GM23338 (cell line): ENCODE measurements at regions not wholly inside any gene's neighbourhood (a gene's known extent, or its start where the extent isn't known, plus 50 kb on each side); places are given as distances from the start of the nearest gene placed in this dataset.

Source experiments
- ATAC-seq: fragments of 200-7000 bp; cut with Tn5 transposase; 3 replicates; pipeline ENCODE4 v1.9.1; 2020
- DNase-seq: peaks from one replicate; pipeline ENCODE4 v3.0.0-alpha.2; 2015; ENCODE audit warnings: low spot score
- H2AFZ ChIP-seq: fragments of 200-600 bp; sonication (generic); 2 replicates; pipeline ENCODE4 v1.8.0; 2016; ENCODE audit warnings: antibody characterized with exemption, mild to moderate bottlenecking, moderate library complexity
- H3F3A ChIP-seq: fragments of 200-600 bp; sonication (generic); replicated peaks from 2 replicates; pipeline ENCODE4 v1.8.0; 2017; ENCODE audit warnings: antibody characterized with exemption, mixed run types, low read depth
- H3K27ac ChIP-seq: fragments of 200-600 bp; sonication (generic); 2 replicates; pipeline ENCODE4 v1.6.1; 2016; ENCODE audit warnings: low read depth
- H3K27me3 ChIP-seq: fragments of 200-600 bp; sonication (generic); 2 replicates; pipeline ENCODE4 v1.8.0; 2016; ENCODE audit warnings: mild to moderate bottlenecking, mixed run types, moderate library complexity; ENCODE audit not compliant: insufficient read depth
- H3K36me3 ChIP-seq: fragments of 200-600 bp; sonication (generic); 2 replicates; pipeline ENCODE4 v1.8.0; 2016; ENCODE audit warnings: mild to moderate bottlenecking; ENCODE audit not compliant: insufficient read depth
- H3K4me1 ChIP-seq: fragments of 200-600 bp; sonication (generic); 2 replicates; pipeline ENCODE4 v1.8.0; 2016; ENCODE audit warnings: mild to moderate bottlenecking, moderate library complexity; ENCODE audit not compliant: insufficient read depth
- H3K4me2 ChIP-seq: fragments of 200-600 bp; sonication (generic); 2 replicates; pipeline ENCODE4 v1.7.1; 2017; ENCODE audit warnings: mixed run types
- H3K4me3 ChIP-seq: fragments of 200-600 bp; sonication (generic); 2 replicates; pipeline ENCODE4 v1.6.1; 2016; ENCODE audit warnings: mixed run types
- H3K79me2 ChIP-seq: fragments of 200-600 bp; sonication (generic); replicated peaks from 2 replicates; pipeline ENCODE4 v1.8.0; 2017; ENCODE audit warnings: mild to moderate bottlenecking; ENCODE audit not compliant: insufficient read depth
- H3K9me2 ChIP-seq: fragments of 200-600 bp; sonication (generic); 2 replicates; pipeline ENCODE4 v1.8.0; 2017; ENCODE audit not compliant: insufficient read depth
- H4K20me1 ChIP-seq: fragments of 200-600 bp; sonication (generic); replicated peaks from 2 replicates; pipeline ENCODE4 v1.8.0; 2017; ENCODE audit warnings: mild to moderate bottlenecking; ENCODE audit not compliant: insufficient read depth
- H3K27ac Mint-ChIP-seq: 2 replicates; pipeline ENCODE4 v1.8.0; 2020; ENCODE audit warnings: inconsistent platforms, mild to moderate bottlenecking, moderate library complexity, mixed read lengths
- H3K27me3 Mint-ChIP-seq: 3 replicates; pipeline ENCODE4 v1.8.0; 2022; ENCODE audit warnings: low read depth, mild to moderate bottlenecking, moderate library complexity, mixed read lengths, inconsistent platforms; ENCODE audit not compliant: insufficient read depth, poor library complexity
- H3K36me3 Mint-ChIP-seq: 3 replicates; pipeline ENCODE4 v1.8.0; 2021; ENCODE audit warnings: low read depth, mild to moderate bottlenecking, inconsistent platforms, moderate library complexity, mixed read lengths
- H3K4me1 Mint-ChIP-seq: 3 replicates; pipeline ENCODE4 v1.8.0; 2020; ENCODE audit warnings: mild to moderate bottlenecking, inconsistent platforms, mixed read lengths
- H3K4me3 Mint-ChIP-seq: 3 replicates; pipeline ENCODE4 v1.8.0; 2021; ENCODE audit warnings: moderate library complexity, mild to moderate bottlenecking, inconsistent platforms, mixed read lengths
- H3K9me3 Mint-ChIP-seq: 3 replicates; pipeline ENCODE4 v1.8.0; 2020; ENCODE audit warnings: moderate library complexity, mild to moderate bottlenecking, inconsistent platforms, mixed read lengths
- CREB1 ChIP-seq: fragments of 250-450 bp; sonication (Bioruptor Pico); IDR thresholded peaks from 2 replicates; pipeline ENCODE4 v1.5.0; 2020; ENCODE audit warnings: low read depth, mild to moderate bottlenecking, moderate library complexity
- ETS1 ChIP-seq: IDR thresholded peaks from 2 replicates; pipeline ENCODE4 v1.6.1; 2016; ENCODE audit warnings: antibody characterized with exemption
- EZH2 ChIP-seq: fragments of 200-600 bp; sonication (generic); IDR thresholded peaks from one replicate; pipeline ENCODE4 v1.8.0; 2017; ENCODE audit warnings: antibody characterized with exemption, mild to moderate bottlenecking, low read depth; ENCODE audit not compliant: unreplicated experiment
- EZH2phosphoT487 ChIP-seq: fragments of 200-600 bp; sonication (generic); IDR thresholded peaks from one replicate; pipeline ENCODE4 v1.8.1; 2018; ENCODE audit warnings: antibody characterized with exemption; ENCODE audit not compliant: unreplicated experiment
- JUNB ChIP-seq: IDR thresholded peaks from one replicate; pipeline ENCODE4 v1.6.1; 2016; ENCODE audit warnings: antibody characterized with exemption; ENCODE audit not compliant: unreplicated experiment
- NANOG ChIP-seq: IDR thresholded peaks from 2 replicates; pipeline ENCODE4 v1.6.1; 2016; ENCODE audit warnings: antibody characterized with exemption, borderline replicate concordance
- POLR2AphosphoS5 ChIP-seq: IDR thresholded peaks from 2 replicates; pipeline ENCODE4 v1.6.1; 2016; ENCODE audit warnings: antibody characterized with exemption, low read depth
- STAT1 ChIP-seq: IDR thresholded peaks from one replicate; pipeline ENCODE4 v1.6.1; 2016; ENCODE audit warnings: antibody characterized with exemption; ENCODE audit not compliant: unreplicated experiment
- ZNF114 ChIP-seq: fragments of 250-450 bp; sonication (Bioruptor Pico); IDR thresholded peaks from 2 replicates; pipeline ENCODE4 v1.5.0; 2020; ENCODE audit warnings: mild to moderate bottlenecking, moderate library complexity
- ZNF331 ChIP-seq: fragments of 250-450 bp; sonication (Bioruptor Pico); IDR thresholded peaks from 2 replicates; pipeline ENCODE4 v1.5.0; 2020; ENCODE audit warnings: low read depth, mild to moderate bottlenecking, moderate library complexity
- TF ChIP-seq, protein P1 (sequence below): IDR thresholded peaks from one replicate; pipeline ENCODE4 v1.6.1; 2018; ENCODE audit warnings: antibody characterized with exemption; ENCODE audit not compliant: unreplicated experiment
- TF ChIP-seq, protein P2 (sequence below), 2 experiments: fragments of 200-600 bp in 1 of 2; sonication (generic) in 1 of 2; conservative IDR thresholded peaks; 2 replicates each; pipeline versions ENCODE4 v1.5.1 to v1.6.1; 2016 to 2017; ENCODE audit warnings: antibody characterized with exemption in 2 of 2, low read depth in 2 of 2, mild to moderate bottlenecking in 2 of 2, moderate library complexity in 1 of 2

- no peaks in the 10 kb centered on the region for H3K9me3 Mint-ChIP-seq
- H3K4me3 ChIP-seq: no peak overlapping the region
- H3K27ac ChIP-seq: no peak overlapping the region
- peaks cover 5% of the 10 kb centered on the region for H3K4me1 Mint-ChIP-seq
- H4K20me1 ChIP-seq: no peaks in the 10 kb centered on the region
- no peaks in the 10 kb centered on the region for H3K79me2 ChIP-seq
- DNase-seq (no peak), ATAC-seq (no peak)
- H3K36me3 Mint-ChIP-seq: no peaks in the 10 kb centered on the region
- H3K4me2 ChIP-seq: no peak overlapping the region
- peaks cover 3% of the 10 kb centered on the region for H3K27me3 Mint-ChIP-seq
- H3K27ac Mint-ChIP-seq: no peak overlapping the region
- no peaks in the 10 kb centered on the region for H3K27me3 ChIP-seq
- H3K36me3 ChIP-seq: no peaks in the 10 kb centered on the region
- TF ChIP-seq JUNB (no peak), STAT1 (no peak), EZH2 (no peak), ETS1 (no peak), ZNF114 (no peak), NANOG (no peak), ZNF331 (CRISPR knock-in tag) (no peak), POLR2AphosphoS5 (no peak), EZH2phosphoT487 (no peak), CREB1 (CRISPR knock-in tag) (no peak)
- TF ChIP-seq, protein P1, sequence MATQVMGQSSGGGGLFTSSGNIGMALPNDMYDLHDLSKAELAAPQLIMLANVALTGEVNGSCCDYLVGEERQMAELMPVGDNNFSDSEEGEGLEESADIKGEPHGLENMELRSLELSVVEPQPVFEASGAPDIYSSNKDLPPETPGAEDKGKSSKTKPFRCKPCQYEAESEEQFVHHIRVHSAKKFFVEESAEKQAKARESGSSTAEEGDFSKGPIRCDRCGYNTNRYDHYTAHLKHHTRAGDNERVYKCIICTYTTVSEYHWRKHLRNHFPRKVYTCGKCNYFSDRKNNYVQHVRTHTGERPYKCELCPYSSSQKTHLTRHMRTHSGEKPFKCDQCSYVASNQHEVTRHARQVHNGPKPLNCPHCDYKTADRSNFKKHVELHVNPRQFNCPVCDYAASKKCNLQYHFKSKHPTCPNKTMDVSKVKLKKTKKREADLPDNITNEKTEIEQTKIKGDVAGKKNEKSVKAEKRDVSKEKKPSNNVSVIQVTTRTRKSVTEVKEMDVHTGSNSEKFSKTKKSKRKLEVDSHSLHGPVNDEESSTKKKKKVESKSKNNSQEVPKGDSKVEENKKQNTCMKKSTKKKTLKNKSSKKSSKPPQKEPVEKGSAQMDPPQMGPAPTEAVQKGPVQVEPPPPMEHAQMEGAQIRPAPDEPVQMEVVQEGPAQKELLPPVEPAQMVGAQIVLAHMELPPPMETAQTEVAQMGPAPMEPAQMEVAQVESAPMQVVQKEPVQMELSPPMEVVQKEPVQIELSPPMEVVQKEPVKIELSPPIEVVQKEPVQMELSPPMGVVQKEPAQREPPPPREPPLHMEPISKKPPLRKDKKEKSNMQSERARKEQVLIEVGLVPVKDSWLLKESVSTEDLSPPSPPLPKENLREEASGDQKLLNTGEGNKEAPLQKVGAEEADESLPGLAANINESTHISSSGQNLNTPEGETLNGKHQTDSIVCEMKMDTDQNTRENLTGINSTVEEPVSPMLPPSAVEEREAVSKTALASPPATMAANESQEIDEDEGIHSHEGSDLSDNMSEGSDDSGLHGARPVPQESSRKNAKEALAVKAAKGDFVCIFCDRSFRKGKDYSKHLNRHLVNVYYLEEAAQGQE: no peak
- TF ChIP-seq, protein P2, sequence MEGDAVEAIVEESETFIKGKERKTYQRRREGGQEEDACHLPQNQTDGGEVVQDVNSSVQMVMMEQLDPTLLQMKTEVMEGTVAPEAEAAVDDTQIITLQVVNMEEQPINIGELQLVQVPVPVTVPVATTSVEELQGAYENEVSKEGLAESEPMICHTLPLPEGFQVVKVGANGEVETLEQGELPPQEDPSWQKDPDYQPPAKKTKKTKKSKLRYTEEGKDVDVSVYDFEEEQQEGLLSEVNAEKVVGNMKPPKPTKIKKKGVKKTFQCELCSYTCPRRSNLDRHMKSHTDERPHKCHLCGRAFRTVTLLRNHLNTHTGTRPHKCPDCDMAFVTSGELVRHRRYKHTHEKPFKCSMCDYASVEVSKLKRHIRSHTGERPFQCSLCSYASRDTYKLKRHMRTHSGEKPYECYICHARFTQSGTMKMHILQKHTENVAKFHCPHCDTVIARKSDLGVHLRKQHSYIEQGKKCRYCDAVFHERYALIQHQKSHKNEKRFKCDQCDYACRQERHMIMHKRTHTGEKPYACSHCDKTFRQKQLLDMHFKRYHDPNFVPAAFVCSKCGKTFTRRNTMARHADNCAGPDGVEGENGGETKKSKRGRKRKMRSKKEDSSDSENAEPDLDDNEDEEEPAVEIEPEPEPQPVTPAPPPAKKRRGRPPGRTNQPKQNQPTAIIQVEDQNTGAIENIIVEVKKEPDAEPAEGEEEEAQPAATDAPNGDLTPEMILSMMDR (conservative IDR thresholded peaks at IDR 0.05; ENCODE audit: low read depth in 2 of 2): no peak
- H3F3A ChIP-seq: no peaks in the 10 kb centered on the region
- no peak overlapping the region for H3K4me3 Mint-ChIP-seq
- no peaks in the 10 kb centered on the region for H3K4me1 ChIP-seq
- no peaks in the 10 kb centered on the region for H3K9me2 ChIP-seq
- H2AFZ ChIP-seq: no peak overlapping the region
Observed at GRCh38 chr3:178147001-178147400, 389.2 kb upstream of the KCNMB2 start.
